ENCODE measurements at regions not wholly inside any gene's neighbourhood (a gene's known extent, or its start where the extent isn't known, plus 50 kb on each side); places are given as distances from the start of the nearest gene placed in this dataset.

DNA sequence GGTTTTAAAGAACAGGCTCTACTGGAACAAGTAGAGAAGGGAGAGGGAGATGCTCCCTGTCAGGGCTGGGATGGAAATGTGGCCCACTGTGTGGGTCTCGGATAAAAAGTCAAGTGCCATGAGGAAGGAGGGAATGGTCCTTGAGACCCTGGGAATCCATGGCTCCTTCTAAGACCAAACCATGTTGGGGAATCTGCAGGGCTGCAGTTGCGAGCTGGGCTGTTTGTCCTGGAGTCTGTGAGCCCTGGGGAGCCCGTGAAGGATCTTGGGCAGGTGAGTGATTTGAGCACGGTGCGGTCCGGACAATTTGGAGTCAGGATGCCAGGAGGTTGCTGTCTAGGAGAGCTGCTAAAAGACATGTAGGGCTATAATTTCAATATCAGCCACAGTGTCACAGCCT, 359.4 kb downstream of the FGF9 start:
- H3K36me3 ChIP-seq (ENCODE audit: low read depth), result no peaks in the 10 kb centered on the region
- no peak for TF ChIP-seq EZH2 (IDR thresholded peaks at IDR 0.05; ENCODE audit: low read depth)
- TF ChIP-seq, protein P1, sequence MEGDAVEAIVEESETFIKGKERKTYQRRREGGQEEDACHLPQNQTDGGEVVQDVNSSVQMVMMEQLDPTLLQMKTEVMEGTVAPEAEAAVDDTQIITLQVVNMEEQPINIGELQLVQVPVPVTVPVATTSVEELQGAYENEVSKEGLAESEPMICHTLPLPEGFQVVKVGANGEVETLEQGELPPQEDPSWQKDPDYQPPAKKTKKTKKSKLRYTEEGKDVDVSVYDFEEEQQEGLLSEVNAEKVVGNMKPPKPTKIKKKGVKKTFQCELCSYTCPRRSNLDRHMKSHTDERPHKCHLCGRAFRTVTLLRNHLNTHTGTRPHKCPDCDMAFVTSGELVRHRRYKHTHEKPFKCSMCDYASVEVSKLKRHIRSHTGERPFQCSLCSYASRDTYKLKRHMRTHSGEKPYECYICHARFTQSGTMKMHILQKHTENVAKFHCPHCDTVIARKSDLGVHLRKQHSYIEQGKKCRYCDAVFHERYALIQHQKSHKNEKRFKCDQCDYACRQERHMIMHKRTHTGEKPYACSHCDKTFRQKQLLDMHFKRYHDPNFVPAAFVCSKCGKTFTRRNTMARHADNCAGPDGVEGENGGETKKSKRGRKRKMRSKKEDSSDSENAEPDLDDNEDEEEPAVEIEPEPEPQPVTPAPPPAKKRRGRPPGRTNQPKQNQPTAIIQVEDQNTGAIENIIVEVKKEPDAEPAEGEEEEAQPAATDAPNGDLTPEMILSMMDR (conservative IDR thresholded peaks at IDR 0.05), result no peak
- no peak for DNase-seq
- no peaks in the 10 kb centered on the region for H3K9me2 ChIP-seq (ENCODE audit: insufficient read depth)
- no peak overlapping the region for H3K4me3 ChIP-seq
- H3K27ac ChIP-seq, result no peak overlapping the region
- H3K27me3 ChIP-seq (ENCODE audit: insufficient read depth, low read depth), result peaks cover 46% of the 10 kb centered on the region
- H3K4me2 ChIP-seq, result no peak overlapping the region
- BruUV-seq (replicated peaks), result no TSS peak
- no peaks in the 10 kb centered on the region for H4K20me1 ChIP-seq (ENCODE audit: insufficient read depth)
- H3K4me1 ChIP-seq (replicated peaks; ENCODE audit: insufficient read depth), result no peaks in the 10 kb centered on the region
- H3K9me3 ChIP-seq (ENCODE audit: insufficient read depth, low read depth), result no peaks in the 10 kb centered on the region
- no peaks in the 10 kb centered on the region for H3F3A ChIP-seq (ENCODE audit: insufficient read depth, low read depth)
- H2AFZ ChIP-seq, result no peak overlapping the region
- POLR2A ChIA-PET (ENCODE audit: unreplicated experiment), result no interaction called here
- H3K79me2 ChIP-seq (ENCODE audit: low read depth), result no peaks in the 10 kb centered on the region
- intact Hi-C loops (cut with micrococcal nuclease; ENCODE audit: unreplicated experiment), result no loop called here
- CTCF ChIA-PET, result no interaction called here

DNA sequence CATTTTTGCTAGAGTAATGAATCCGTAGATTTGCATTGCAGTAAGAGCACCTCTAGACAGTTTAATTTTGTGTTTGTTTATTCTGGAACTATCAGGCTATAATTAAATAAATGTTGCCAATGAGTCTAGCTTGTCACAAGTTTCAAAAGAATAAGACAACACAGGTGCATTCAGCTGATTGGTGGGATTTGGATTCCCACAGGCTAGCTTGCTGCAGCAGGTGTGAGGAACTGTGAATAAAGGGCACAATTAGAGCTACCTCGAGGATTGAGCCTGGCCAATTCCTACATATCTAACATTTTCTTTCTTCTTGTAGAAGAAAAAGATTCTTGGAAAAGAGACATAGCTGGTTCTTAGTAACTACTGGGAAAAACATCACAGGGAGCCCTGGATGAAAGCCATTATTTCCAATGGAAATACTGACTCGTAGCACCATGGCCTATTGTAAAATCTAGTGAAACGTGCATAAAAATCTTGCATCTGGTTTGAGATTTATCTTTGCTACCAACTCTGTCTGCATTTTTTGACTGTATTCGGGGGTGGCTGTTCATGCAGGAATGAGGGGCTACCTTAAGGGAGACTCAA, 360.9 kb downstream of the FGF9 start:
- Histone ChIP-seq H4K20me1 (ENCODE audit: insufficient read depth) (no peaks in the 10 kb centered on the region), H3K79me2 (ENCODE audit: low read depth) (no peaks in the 10 kb centered on the region), H3F3A (ENCODE audit: insufficient read depth, low read depth) (no peaks in the 10 kb centered on the region), H3K27ac (no peak overlapping the region), H3K36me3 (ENCODE audit: low read depth) (no peaks in the 10 kb centered on the region), H3K4me2 (no peak overlapping the region), H3K27me3 (ENCODE audit: insufficient read depth, low read depth) (peaks cover 46% of the 10 kb centered on the region), H2AFZ (no peak overlapping the region), H3K9me3 (ENCODE audit: insufficient read depth, low read depth) (no peaks in the 10 kb centered on the region), H3K4me3 (no peak overlapping the region), H3K4me1 (replicated peaks; ENCODE audit: insufficient read depth) (no peaks in the 10 kb centered on the region), H3K9me2 (ENCODE audit: insufficient read depth) (no peaks in the 10 kb centered on the region)
- TF ChIP-seq, protein P1 (conservative IDR thresholded peaks at IDR 0.05), result no peak
- TF ChIP-seq EZH2 (IDR thresholded peaks at IDR 0.05; ENCODE audit: low read depth), result no peak
- DNase-seq, result no peak
- ChIA-PET CTCF (no interaction called here), POLR2A (ENCODE audit: unreplicated experiment) (no interaction called here)
- intact Hi-C loops (cut with micrococcal nuclease; ENCODE audit: unreplicated experiment), result no loop called here
- BruUV-seq (replicated peaks), result no TSS peak

DNA sequence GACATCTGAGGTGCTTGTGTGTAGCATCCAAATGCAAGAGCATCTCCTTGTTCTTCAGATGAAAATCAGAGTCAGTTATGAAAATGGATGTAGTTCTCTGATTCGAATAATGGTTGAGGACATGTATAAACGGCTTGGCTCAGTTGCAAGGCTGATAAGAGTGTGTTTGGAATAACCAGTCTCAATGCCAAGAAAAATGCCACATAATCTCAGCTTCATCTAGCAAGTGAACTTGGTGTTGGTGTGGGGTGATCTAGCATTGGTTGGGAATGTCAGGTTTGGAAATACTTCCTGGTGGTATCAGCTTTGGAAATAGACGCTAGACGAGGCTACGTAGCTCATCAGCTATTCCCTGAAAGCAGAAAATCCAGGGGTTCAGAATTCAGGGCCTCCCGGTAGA, 362.0 kb downstream of the FGF9 start:
- ChIA-PET CTCF (no interaction called here), POLR2A (ENCODE audit: unreplicated experiment) (no interaction called here)
- H3K4me1 ChIP-seq (replicated peaks; ENCODE audit: insufficient read depth), result no peaks in the 10 kb centered on the region
- no peaks in the 10 kb centered on the region for H3K36me3 ChIP-seq (ENCODE audit: low read depth)
- H3K27me3 ChIP-seq (ENCODE audit: insufficient read depth, low read depth), result peaks cover 39% of the 10 kb centered on the region
- TF ChIP-seq EZH2 (IDR thresholded peaks at IDR 0.05; ENCODE audit: low read depth), result no peak
- TF ChIP-seq, protein P1 (conservative IDR thresholded peaks at IDR 0.05), result no peak
- no peaks in the 10 kb centered on the region for H4K20me1 ChIP-seq (ENCODE audit: insufficient read depth)
- H3K9me2 ChIP-seq (ENCODE audit: insufficient read depth), result no peaks in the 10 kb centered on the region
- no peak overlapping the region for H3K4me3 ChIP-seq
- H3K27ac ChIP-seq, result no peak overlapping the region
- no peaks in the 10 kb centered on the region for H3K79me2 ChIP-seq (ENCODE audit: low read depth)
- H3K4me2 ChIP-seq, result no peak overlapping the region
- no peak for DNase-seq
- H2AFZ ChIP-seq, result no peak overlapping the region
- H3K9me3 ChIP-seq (ENCODE audit: insufficient read depth, low read depth), result no peaks in the 10 kb centered on the region
- no peaks in the 10 kb centered on the region for H3F3A ChIP-seq (ENCODE audit: insufficient read depth, low read depth)
- intact Hi-C loops (cut with micrococcal nuclease; ENCODE audit: unreplicated experiment), result no loop called here
- no TSS peak for BruUV-seq (replicated peaks)
